ENCODE measurements at regions not wholly inside any gene's neighbourhood (a gene's known extent, or its start where the extent isn't known, plus 50 kb on each side); places are given as distances from the start of the nearest gene placed in this dataset.

GRCh38 chr13:21999666-22000065, 328.8 kb downstream of the FGF9 start:
- no peak for DNase-seq (ENCODE audit: low read depth)
- no peak for TF ChIP-seq CTCF (IDR thresholded peaks at IDR 0.05; ENCODE audit: low read length, missing control alignments)
- H3K4me3 ChIP-seq (replicated peaks; ENCODE audit: low read depth, low read length): no peak overlapping the region

DNA sequence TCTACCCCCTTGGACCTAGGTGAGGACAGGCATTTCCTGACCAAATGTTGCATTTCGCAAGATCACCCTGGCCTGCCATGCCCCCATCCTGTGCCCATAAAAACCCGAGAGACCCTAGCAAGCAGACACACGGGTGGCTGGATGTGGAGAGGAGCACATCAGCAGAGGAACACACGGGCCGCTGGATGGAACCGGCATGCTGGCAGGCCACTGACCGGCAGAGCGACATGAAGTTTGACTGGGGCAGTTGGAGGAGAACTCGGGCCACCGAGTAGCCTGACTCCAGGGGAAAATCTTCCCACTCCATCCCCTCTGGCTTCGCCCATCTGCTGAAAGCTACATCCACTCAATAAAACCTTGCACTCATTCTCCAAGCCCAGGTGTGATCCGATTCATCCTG, 329.3 kb downstream of the FGF9 start:
- TF ChIP-seq CTCF (IDR thresholded peaks at IDR 0.05; ENCODE audit: low read length, missing control alignments): no peak
- no peak overlapping the region for H3K4me3 ChIP-seq (replicated peaks; ENCODE audit: low read depth, low read length)
- DNase-seq (ENCODE audit: low read depth): no peak

DNA sequence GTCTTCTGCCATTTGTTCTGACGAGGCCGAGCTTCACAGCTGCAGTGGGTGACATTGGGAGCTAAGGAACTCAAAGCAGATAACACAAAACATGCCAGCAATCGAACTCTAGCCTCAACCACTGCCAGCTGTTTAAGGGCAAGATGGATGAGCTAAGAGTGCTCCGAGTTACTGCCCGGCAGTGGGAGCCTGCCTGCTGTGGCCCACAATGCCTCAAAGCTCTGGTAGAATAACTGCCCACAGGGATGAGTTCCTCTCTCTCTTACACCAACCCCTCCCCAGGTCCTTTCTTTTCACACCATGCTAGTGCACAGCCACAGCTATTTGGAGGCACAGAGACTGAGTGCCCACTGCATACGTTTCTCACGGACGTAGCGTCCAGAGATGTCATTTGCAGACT, 330.5 kb downstream of the FGF9 start:
- H3K4me3 ChIP-seq (replicated peaks; ENCODE audit: low read depth, low read length): no peak overlapping the region
- DNase-seq (ENCODE audit: low read depth): no peak
- no peak for TF ChIP-seq CTCF (IDR thresholded peaks at IDR 0.05; ENCODE audit: low read length, missing control alignments)

- DNase-seq (ENCODE audit: low read depth): no peak
- no peak for TF ChIP-seq CTCF (IDR thresholded peaks at IDR 0.05; ENCODE audit: low read length, missing control alignments)
- no peak overlapping the region for H3K4me3 ChIP-seq (replicated peaks; ENCODE audit: low read depth, low read length)
These were observed 332.0 kb downstream of the FGF9 start for GRCh38 chr13:22002893-22003292.

GRCh38 chr13:22009500-22009899, 338.6 kb downstream of the FGF9 start:
- no peak for DNase-seq (ENCODE audit: low read depth)
- no peak for TF ChIP-seq CTCF (IDR thresholded peaks at IDR 0.05; ENCODE audit: low read length, missing control alignments)

GRCh38 chr13:22009937-22010336, 339.1 kb downstream of the FGF9 start:
- DNase-seq (ENCODE audit: low read depth): no peak
- no peak for TF ChIP-seq CTCF (IDR thresholded peaks at IDR 0.05; ENCODE audit: low read length, missing control alignments)
- no peak overlapping the region for H3K4me3 ChIP-seq (replicated peaks; ENCODE audit: low read depth, low read length)

More at GRCh38 chr13:22009500-22009899, 338.6 kb downstream of the FGF9 start:
- no peak overlapping the region for H3K4me3 ChIP-seq (replicated peaks; ENCODE audit: low read depth, low read length)

- no peak overlapping the region for H3K4me3 ChIP-seq (replicated peaks; ENCODE audit: low read depth, low read length)
- TF ChIP-seq CTCF (IDR thresholded peaks at IDR 0.05; ENCODE audit: low read length, missing control alignments): no peak
- DNase-seq (ENCODE audit: low read depth): no peak
These were observed 341.8 kb downstream of the FGF9 start for GRCh38 chr13:22012686-22013085.
